BE2C (cell line): ENCODE measurements at regions not wholly inside any gene's neighbourhood (a gene's known extent, or its start where the extent isn't known, plus 50 kb on each side); places are given as distances from the start of the nearest gene placed in this dataset.

Experiments
- DNase-seq: peaks from one replicate; pipeline ENCODE4 v3.0.0-alpha.2; 2020
- H3K27me3 ChIP-seq: fragments of 250-450 bp; sonication (Bioruptor Pico); 2 replicates; pipeline ENCODE4 v1.5.1; 2020; ENCODE audit warnings: mild to moderate bottlenecking
- H3K36me3 ChIP-seq: fragments of 250-450 bp; sonication (Bioruptor Pico); 2 replicates; pipeline ENCODE4 v1.5.1; 2020; ENCODE audit warnings: mild to moderate bottlenecking
- H3K4me1 ChIP-seq: fragments of 250-450 bp; sonication (Bioruptor Pico); 2 replicates; pipeline ENCODE4 v1.5.1; 2020
- H3K4me3 ChIP-seq: 2 replicates; pipeline ENCODE4 v1.5.1; 2011; ENCODE audit warnings: low read depth, low read length
- H3K9me3 ChIP-seq: fragments of 250-450 bp; sonication (Bioruptor Pico); 2 replicates; pipeline ENCODE4 v1.5.1; 2020
- CTCF ChIP-seq: IDR thresholded peaks from 2 replicates; pipeline ENCODE4 v1.5.1; 2012; ENCODE audit warnings: mild to moderate bottlenecking, low read depth, low read length

GRCh38 chr5:148897842-148898241, 71.4 kb downstream of the ADRB2 start:
- Histone ChIP-seq H3K4me1 (no peaks in the 10 kb centered on the region), H3K27me3 (no peaks in the 10 kb centered on the region), H3K36me3 (no peaks in the 10 kb centered on the region), H3K4me3 (no peak overlapping the region), H3K9me3 (no peaks in the 10 kb centered on the region; the same call in 1 of the 2 replicates)
- no peak for TF ChIP-seq CTCF
- no peak for DNase-seq

GRCh38 chr5:148898413-148899075, 72.1 kb downstream of the ADRB2 start:
- H3K36me3 ChIP-seq: no peaks in the 10 kb centered on the region
- no peak for DNase-seq
- TF ChIP-seq CTCF: no peak

GRCh38 chr5:148899993-148900392, 73.6 kb downstream of the ADRB2 start:
- Histone ChIP-seq H3K4me3 (no peak overlapping the region), H3K36me3 (no peaks in the 10 kb centered on the region), H3K4me1 (no peaks in the 10 kb centered on the region), H3K27me3 (no peaks in the 10 kb centered on the region), H3K9me3 (no peaks in the 10 kb centered on the region)
- no peak for DNase-seq
- TF ChIP-seq CTCF: no peak

More at GRCh38 chr5:148898413-148899075, 72.1 kb downstream of the ADRB2 start:
- H3K4me1 ChIP-seq: no peaks in the 10 kb centered on the region
- no peaks in the 10 kb centered on the region for H3K9me3 ChIP-seq
- H3K4me3 ChIP-seq: no peak overlapping the region
- H3K27me3 ChIP-seq: no peaks in the 10 kb centered on the region

DNA sequence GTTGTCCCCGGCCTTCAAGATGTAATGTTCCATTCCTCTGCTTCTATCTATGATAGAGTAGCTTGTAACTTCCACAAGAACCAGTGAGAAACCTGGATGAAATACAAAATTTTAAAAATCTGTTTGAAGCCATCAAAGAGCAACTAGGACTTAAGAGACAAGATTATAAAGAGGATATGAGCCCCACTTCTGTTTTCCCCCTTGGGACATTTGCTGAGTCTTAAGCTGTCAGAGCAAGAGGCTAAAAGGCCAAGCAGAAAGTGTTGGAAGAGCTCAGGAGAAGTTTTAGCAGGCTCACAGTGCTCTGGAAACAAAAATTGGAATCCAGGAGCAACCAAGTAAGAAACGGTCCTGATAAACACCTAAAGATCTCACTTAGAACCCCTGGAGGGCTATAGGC, 76.1 kb downstream of the ADRB2 start:
- Histone ChIP-seq H3K36me3 (no peaks in the 10 kb centered on the region), H3K27me3 (no peaks in the 10 kb centered on the region), H3K4me1 (no peaks in the 10 kb centered on the region), H3K9me3 (no peaks in the 10 kb centered on the region), H3K4me3 (no peak overlapping the region)
- no peak for TF ChIP-seq CTCF
- no peak for DNase-seq

GRCh38 chr5:148903587-148903986, 77.2 kb downstream of the ADRB2 start:
- no peak for TF ChIP-seq CTCF
- Histone ChIP-seq H3K4me3 (no peak overlapping the region), H3K4me1 (no peaks in the 10 kb centered on the region), H3K9me3 (no peaks in the 10 kb centered on the region), H3K36me3 (no peaks in the 10 kb centered on the region), H3K27me3 (no peaks in the 10 kb centered on the region)
- no peak for DNase-seq

DNA sequence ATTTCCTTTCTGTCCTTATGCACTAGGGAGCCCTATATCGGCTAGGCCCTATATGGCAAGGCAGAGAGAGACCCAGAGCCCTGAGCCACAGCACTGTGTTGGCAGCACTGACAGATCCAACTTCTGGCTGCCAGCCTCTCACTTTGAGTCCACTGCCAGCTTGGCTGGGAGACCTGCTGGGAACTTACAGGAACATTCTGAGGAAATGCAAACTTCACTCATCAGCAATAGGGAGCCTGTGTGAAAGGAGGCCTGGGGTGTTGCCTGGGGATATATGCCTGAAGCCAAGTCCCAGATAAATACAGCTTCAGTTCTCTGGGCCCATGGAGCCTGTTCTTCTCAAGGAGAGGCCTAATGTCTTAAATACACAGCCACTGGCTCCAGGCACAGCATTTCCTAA, 78.0 kb downstream of the ADRB2 start:
- no peaks in the 10 kb centered on the region for H3K27me3 ChIP-seq
- no peak for DNase-seq
- H3K36me3 ChIP-seq: no peaks in the 10 kb centered on the region
- H3K4me3 ChIP-seq: no peak overlapping the region
- no peak for TF ChIP-seq CTCF
- no peaks in the 10 kb centered on the region for H3K4me1 ChIP-seq
- H3K9me3 ChIP-seq: no peaks in the 10 kb centered on the region
